ENCODE measurements at regions not wholly inside any gene's neighbourhood (a gene's known extent, or its start where the extent isn't known, plus 50 kb on each side); places are given as distances from the start of the nearest gene placed in this dataset.

DNA sequence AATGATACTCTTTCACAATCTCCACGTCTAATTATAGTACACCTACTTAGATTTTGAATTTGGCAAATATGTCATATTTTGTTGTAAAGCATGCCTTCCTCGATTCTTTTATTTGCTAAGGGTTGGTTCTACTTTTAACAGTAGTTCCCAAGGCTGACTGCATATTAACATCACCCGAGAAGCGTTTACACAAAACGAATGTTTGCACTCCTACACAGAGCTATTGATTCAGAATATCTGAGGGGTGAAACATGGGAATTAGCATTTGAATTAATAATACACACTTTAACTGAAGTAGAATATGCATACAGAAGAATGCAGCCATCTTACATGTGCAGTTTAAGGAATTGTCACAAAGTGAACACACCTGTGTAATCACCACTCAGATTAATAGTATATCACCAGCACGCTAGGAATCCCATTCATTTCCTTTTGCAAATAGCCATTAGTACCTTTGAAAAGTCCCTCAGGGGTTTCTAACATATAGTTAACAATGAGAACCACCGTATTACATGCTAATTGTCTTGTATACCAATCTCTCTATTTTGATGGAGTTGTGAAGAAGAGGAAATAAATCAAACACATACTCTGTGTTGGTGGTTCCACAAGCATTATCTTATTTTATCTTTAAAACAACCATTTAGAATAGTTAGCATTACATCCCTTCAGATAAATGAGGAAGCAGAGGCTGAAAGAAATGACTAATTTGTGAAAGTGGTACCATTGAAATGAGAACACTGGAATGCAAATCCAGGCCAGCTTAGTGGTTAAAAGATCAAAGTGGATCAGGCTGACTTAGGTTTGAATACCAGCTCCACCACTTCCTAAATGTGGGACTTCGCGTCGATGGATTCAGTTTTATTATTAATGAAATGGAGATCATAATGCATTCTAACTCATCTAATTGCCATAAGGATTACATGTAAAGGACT lies 317.6 kb downstream of the HDGFL1 start:
- DNase-seq = no peak

DNA sequence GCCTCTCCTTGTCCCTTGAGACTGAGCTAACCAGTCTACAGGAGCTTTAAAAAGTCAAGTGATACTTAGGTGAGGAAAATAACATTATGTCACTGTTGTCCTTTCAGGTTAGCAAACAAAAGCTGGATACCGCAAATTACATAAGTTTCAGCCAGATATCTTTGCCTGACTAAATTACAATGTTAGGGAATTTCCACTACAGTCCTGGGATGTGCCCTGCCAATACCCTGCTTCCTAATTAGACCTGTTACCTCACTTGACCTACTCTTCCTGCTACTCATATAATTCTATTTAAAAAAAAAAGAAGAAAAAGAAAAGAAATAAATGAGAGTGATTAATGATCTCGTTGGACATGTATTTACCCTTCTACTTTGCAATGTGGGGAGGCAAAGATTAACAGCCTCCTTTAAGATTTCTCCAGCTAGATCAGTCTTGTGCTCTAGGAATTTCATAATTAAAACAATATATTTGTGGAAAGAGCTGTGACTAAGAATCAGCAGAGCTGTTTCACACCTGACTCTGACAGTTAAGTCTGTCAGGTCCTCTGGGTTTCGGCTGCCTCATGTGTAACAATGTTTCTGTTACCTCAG lies 318.9 kb downstream of the HDGFL1 start:
- DNase-seq = no peak

DNA sequence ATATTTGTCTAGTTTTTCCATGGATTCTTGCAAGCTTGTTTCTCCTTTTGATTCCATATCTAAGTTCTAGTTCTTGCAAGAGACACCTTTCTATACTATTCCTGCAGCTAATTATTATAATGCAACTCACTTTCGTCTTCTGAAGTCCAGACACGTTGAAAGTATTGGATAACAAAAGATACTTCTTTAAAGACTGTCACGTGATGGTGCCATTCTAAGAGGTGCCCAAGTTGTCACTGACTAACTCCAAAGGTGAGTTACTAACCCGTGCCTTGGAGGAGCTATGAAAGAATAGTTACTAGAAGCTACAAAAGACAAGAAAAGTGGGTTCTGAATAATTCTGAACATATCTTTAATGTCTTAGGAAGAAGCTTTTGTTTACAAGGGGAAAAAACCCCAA lies 322.6 kb downstream of the HDGFL1 start:
- DNase-seq = no peak

DNA sequence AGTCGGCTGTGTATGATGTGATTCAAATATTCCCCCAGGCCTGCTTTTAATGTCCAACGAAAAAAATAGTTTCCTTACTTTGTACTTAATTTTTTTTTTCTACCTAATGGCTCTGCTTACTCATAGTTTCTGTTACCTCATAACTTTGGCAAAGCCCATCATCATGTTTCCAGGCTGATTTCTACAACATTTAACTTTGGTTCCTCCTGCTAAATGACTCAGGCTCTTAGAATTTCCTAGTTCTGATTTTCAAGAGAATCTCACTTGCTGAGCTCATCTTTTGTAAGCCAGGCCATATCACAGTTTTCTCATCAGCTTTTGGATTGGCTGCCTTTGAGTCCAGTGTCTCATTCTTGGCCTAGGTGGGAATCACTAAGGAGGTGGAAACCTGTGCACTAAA lies 323.1 kb downstream of the HDGFL1 start:
- no peak for DNase-seq

- DNase-seq = no peak
These were observed 327.3 kb downstream of the HDGFL1 start for GRCh38 chr6:22896696-22897095.

DNA sequence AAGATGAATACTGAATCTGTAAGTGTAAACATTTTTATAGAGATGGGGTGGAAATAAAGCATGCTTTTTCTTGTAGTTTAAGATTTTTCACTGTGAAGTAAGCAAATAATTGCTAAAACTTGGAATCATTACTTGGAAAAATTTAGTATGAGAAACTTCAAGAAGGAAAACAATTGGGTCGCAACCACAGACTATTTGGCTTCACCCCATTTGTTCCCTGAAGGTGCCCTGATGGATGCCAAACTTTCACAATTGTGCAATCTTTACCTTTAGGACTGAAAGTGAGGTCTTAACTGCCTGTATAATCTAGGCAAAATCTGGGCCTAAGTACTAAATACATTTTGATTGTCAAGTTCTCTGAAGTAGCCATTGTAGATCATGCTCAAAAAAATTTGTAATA lies 330.1 kb downstream of the HDGFL1 start:
- DNase-seq = no peak

DNA sequence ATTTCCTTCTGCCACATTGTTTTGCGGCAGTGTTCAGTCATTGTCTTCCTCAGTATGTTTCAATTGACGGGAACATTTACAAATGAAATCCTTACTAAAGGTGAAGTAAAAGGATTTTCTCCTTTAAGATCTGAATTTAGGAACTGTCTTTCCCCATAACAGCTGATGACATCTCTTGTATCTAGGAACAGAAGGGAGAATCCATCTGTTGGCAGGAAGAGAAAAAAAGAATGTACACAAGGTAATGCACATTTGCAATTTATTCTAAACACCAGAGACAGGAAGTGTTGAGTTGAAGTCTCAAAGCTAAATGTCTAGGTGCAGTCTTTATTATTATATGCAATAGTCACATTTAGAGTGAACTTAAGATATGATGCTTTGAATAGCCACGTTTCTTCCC lies 334.5 kb downstream of the HDGFL1 start:
- DNase-seq = no peak

GRCh38 chr6:22904431-22904830 lies 335.1 kb downstream of the HDGFL1 start:
- no peak for DNase-seq

DNA sequence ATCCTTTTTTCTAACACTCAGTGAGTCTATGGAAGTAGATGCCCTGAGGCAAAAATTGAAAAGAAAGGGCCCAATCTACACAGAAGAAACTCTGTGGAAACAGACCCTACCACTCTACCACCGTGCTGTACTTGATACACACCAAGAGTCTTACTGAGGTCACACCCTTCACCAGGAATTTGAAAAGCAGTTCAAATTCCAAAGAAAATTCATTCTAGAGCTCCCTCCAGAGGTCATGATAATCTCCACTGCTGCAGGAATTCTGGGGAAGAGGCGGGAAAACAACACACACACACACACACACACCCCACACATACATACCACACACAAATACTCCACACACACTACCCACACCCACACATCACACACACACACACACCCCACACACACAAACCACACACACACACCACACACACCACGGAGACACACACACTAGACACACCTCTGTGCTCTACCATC lies 336.8 kb downstream of the HDGFL1 start:
- no peak for DNase-seq

DNA sequence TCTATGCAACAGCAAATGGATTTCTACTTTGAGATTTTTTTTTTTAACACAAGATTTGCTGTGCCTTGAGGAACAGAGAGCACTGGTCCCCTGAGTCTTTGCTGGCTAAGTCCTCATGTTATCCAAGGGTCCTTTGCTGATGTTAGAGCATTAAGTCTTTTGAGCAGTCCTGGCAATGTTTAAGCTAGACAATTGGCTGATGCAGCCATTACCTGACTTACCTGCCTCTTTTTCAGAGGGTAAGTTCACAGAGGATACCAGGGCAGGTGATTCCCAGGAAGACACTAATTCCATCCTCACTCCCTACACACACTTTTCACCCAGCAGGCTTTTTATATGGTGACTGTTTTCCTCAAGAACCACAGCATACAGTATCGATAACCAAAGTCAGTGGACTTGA lies 337.7 kb downstream of the HDGFL1 start:
- no peak for DNase-seq

- no peak for DNase-seq
These were observed 341.0 kb downstream of the HDGFL1 start for GRCh38 chr6:22910370-22910769.

- DNase-seq = no peak
These were observed 344.2 kb downstream of the HDGFL1 start for GRCh38 chr6:22913612-22914011.

GRCh38 chr6:22917344-22917743 lies 348.0 kb downstream of the HDGFL1 start:
- no peak for DNase-seq

DNA sequence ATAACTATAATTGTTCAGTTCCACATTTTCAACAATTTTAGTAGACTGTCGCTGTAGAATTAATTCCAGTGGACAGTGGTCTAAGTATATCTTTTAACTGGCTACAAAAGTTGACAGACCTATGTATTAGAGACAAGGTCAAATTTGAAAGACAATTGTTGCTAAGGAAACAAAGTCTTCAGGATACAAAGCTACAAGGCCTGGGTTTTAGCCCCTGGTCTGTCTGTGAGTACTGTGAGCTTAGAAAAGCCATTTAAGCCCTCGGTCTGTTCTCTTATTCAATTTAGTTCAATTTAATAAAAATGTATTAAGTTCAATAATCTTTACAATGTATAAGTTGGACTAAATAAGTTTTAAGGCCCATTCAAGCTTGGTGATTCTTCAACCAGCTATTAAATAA lies 352.5 kb downstream of the HDGFL1 start:
- DNase-seq = no peak

- no peak for DNase-seq
These were observed 356.0 kb downstream of the HDGFL1 start for GRCh38 chr6:22925304-22925835.

GRCh38 chr6:22925920-22926789 lies 356.8 kb downstream of the HDGFL1 start:
- no peak for DNase-seq

- no peak for DNase-seq
These were observed 357.5 kb downstream of the HDGFL1 start for GRCh38 chr6:22926790-22927354.

GRCh38 chr6:22928775-22929174 lies 359.4 kb downstream of the HDGFL1 start:
- DNase-seq = no peak

- DNase-seq = no peak
These were observed 360.1 kb downstream of the HDGFL1 start for GRCh38 chr6:22929311-22929985.

- no peak for DNase-seq
These were observed 371.4 kb downstream of the HDGFL1 start for GRCh38 chr6:22940581-22941290.

GRCh38 chr6:22942403-22942802 lies 373.0 kb downstream of the HDGFL1 start:
- DNase-seq = no peak

- no peak for DNase-seq
These were observed 374.0 kb downstream of the HDGFL1 start for GRCh38 chr6:22943327-22943726.
